D721Med (cell line): ENCODE measurements at regions not wholly inside any gene's neighbourhood (a gene's known extent, or its start where the extent isn't known, plus 50 kb on each side); places are given as distances from the start of the nearest gene placed in this dataset.

ENCODE experiments used
- DNase-seq: peaks from one replicate; pipeline ENCODE4 v3.0.0; 2011; ENCODE audit warnings: low spot score; ENCODE audit not compliant: insufficient read length
- FAIRE-seq: peaks from 2 replicates; lab custom pipeline; 2011; peaks lifted over from hg19 to GRCh38; lab: Jason Lieb, UNC
- TF ChIP-seq, protein P1 (sequence below): IDR thresholded peaks from 2 replicates; pipeline ENCODE4 v1.5.1; 2012; ENCODE audit warnings: mild to moderate bottlenecking, control low read depth; ENCODE audit not compliant: insufficient read depth; ENCODE audit errors: missing control alignments

DNA sequence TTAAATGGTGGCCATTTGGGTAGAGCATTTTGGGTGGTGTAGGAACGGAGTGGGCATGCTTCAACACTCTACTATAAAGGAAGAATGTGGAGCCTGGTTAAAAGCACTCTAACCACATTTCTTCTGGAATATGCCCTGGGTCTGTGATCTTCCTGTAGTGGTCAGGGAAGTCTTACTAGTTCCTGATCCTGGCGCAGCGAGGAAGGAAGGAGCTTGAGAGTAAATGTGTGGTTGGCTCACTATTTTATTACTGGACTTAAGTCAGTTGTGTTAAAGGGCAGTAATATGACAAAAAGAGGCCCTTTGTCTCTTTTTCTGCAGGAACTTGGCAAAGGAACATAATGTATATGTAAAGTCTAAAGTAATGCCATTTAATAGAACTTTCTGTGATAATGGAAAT lies 197.6 kb upstream of the ZPLD1 start:
- DNase-seq (no peak), FAIRE-seq (no peak)
- TF ChIP-seq, protein P1, sequence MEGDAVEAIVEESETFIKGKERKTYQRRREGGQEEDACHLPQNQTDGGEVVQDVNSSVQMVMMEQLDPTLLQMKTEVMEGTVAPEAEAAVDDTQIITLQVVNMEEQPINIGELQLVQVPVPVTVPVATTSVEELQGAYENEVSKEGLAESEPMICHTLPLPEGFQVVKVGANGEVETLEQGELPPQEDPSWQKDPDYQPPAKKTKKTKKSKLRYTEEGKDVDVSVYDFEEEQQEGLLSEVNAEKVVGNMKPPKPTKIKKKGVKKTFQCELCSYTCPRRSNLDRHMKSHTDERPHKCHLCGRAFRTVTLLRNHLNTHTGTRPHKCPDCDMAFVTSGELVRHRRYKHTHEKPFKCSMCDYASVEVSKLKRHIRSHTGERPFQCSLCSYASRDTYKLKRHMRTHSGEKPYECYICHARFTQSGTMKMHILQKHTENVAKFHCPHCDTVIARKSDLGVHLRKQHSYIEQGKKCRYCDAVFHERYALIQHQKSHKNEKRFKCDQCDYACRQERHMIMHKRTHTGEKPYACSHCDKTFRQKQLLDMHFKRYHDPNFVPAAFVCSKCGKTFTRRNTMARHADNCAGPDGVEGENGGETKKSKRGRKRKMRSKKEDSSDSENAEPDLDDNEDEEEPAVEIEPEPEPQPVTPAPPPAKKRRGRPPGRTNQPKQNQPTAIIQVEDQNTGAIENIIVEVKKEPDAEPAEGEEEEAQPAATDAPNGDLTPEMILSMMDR = no peak

DNA sequence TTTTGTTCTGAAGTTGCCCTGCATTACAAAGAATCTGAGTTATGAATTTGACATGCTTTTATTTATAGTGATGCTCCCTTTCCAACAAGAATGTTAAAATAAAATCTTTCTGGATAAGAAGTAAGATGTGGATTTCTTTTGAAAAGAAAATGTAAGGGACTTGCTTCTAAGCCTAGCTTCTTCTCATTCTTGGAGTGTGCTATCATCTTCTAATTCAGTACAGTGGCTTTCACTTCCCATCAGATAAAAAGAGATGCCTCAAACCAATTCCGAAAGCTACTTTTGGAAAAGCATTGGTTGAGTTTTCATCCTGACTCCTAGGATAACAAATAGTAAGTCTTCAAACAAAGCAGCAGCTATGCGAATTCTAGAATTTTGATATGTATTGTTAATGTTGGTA lies 197.0 kb upstream of the ZPLD1 start:
- TF ChIP-seq, protein P1 = no peak
- no peak for DNase-seq
- no peak for FAIRE-seq

DNA sequence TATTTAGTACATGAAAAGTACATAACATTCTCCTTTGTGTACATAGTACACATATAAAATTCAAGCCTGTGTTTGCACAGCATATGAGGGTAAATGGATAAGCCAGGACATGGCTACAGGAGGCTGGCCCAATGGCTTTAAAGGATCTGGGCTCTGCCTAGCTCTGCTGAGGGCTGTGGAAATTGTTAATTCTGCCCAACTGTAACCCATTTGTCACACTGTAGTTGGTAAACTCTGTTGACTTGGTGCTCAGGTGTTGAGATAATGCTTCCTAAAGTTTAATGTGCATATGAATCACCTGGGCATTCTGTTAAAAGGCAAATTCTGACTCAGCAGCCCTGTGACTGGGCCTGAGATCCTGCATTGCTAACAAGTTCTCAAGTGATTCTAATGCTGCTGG lies 196.5 kb upstream of the ZPLD1 start:
- TF ChIP-seq, protein P1 = no peak
- FAIRE-seq (no peak), DNase-seq (no peak)

GRCh38 chr3:102240720-102241119 lies 194.1 kb upstream of the ZPLD1 start:
- TF ChIP-seq, protein P1 = no peak
- DNase-seq (no peak), FAIRE-seq (no peak)

GRCh38 chr3:102248981-102249705 lies 185.7 kb upstream of the ZPLD1 start:
- DNase-seq (no peak), FAIRE-seq (no peak)
- TF ChIP-seq, protein P1 = no peak

DNA sequence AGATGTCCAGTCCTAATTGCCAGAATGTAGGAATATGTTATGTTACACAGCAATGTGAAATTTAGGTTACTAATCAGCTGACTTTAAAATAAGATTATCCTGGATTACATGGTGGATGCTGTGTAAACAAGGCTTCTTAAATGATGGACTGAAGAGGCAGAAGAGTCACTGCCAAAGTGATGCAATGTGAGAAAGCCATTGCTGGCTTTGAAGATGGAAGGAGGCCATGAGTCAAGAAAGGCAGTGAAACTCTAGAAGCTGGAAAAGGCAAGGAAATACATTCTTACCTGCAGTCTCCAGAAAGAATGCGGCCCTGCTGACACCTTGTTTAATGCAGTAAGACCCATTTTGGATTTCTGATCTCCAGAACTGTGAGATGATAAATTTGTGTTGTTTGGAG lies 179.1 kb upstream of the ZPLD1 start:
- no peak for DNase-seq
- TF ChIP-seq, protein P1 = no peak
- FAIRE-seq = no peak

DNA sequence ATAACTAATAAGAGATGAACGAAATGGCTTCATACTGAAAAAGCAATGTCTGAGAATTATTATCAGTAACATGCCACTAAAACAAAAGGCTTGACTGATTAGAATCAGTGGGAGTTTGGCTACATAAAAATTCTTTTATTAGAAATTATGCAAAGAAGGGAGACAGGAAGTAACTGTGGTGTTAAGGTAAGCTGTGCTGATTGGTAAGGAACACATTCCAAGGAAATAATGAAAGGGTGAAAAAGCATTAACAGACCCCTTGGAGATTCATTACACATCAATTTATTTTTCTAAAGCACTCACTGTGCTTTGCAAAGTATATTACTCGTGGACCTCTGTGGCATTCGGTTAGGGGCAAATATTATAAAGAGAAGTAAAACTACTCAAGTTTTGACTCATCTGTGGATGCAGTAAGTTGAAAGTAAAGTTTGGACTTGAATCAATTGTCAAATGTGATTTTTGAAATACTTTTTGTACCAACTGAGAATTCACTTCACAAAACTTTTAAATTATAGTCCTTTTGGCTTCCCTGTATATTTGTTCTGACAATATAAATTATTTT lies 176.1 kb upstream of the ZPLD1 start:
- TF ChIP-seq, protein P1 = no peak
- FAIRE-seq (no peak), DNase-seq (no peak)
